H9 (cell line): ENCODE measurements at regions not wholly inside any gene's neighbourhood (a gene's known extent, or its start where the extent isn't known, plus 50 kb on each side); places are given as distances from the start of the nearest gene placed in this dataset.

Experiments used
- DNase-seq: peaks from one replicate; pipeline ENCODE4 v3.0.0-alpha.2; 2017
- H2AFZ ChIP-seq: one replicate; pipeline ENCODE4 v1.6.1; 2013; ENCODE audit warnings: mild to moderate bottlenecking, low read length, control low read depth, moderate library complexity
- H2AK5ac ChIP-seq: 2 replicates; pipeline ENCODE4 v1.6.1; 2013; ENCODE audit warnings: low read length, control low read depth, mixed read lengths; ENCODE audit not compliant: insufficient read length
- H2BK120ac ChIP-seq: one replicate; pipeline ENCODE4 v1.6.1; 2013; ENCODE audit warnings: low read depth, mild to moderate bottlenecking, low read length, control low read depth, inconsistent platforms; ENCODE audit not compliant: poor library complexity, severe bottlenecking
- H2BK12ac ChIP-seq: 2 replicates; pipeline ENCODE4 v1.6.1; 2013; ENCODE audit warnings: low read length, control low read depth, mixed read lengths, low read depth; ENCODE audit not compliant: insufficient read length
- H2BK15ac ChIP-seq: 2 replicates; pipeline ENCODE4 v1.6.1; 2013; ENCODE audit warnings: low read depth, low read length, control low read depth
- H2BK20ac ChIP-seq: one replicate; pipeline ENCODE4 v1.6.1; 2013; ENCODE audit warnings: low read depth, mild to moderate bottlenecking, low read length, control low read depth, inconsistent platforms; ENCODE audit not compliant: poor library complexity, severe bottlenecking
- H2BK5ac ChIP-seq: 2 replicates; pipeline ENCODE4 v1.6.1; 2013; ENCODE audit warnings: low read length, control low read depth, mixed read lengths; ENCODE audit not compliant: insufficient read length
- H3K14ac ChIP-seq: 2 replicates; pipeline ENCODE4 v1.6.1; 2013; ENCODE audit warnings: low read length, control low read depth; ENCODE audit not compliant: insufficient read depth
- H3K18ac ChIP-seq: 2 replicates; pipeline ENCODE4 v1.6.1; 2013; ENCODE audit warnings: low read depth, mild to moderate bottlenecking, mixed read lengths, low read length, control low read depth; ENCODE audit not compliant: insufficient read length
- H3K23ac ChIP-seq: 2 replicates; pipeline ENCODE4 v1.6.1; 2013; ENCODE audit warnings: low read length, control low read depth, mixed read lengths, low read depth; ENCODE audit not compliant: insufficient read length
- H3K23me2 ChIP-seq: 2 replicates; pipeline ENCODE4 v1.6.1; 2013; ENCODE audit warnings: low read depth, mild to moderate bottlenecking, mixed read lengths, low read length, control low read depth; ENCODE audit not compliant: insufficient read length, poor library complexity, severe bottlenecking
- H3K27ac ChIP-seq: 2 replicates; pipeline ENCODE4 v1.5.1; 2013; ENCODE audit warnings: low read length, control low read depth, mixed read lengths, low read depth; ENCODE audit not compliant: insufficient read length
- H3K27me3 ChIP-seq: 2 replicates; pipeline ENCODE4 v1.6.1; 2013; ENCODE audit warnings: low read length, control low read depth, inconsistent platforms; ENCODE audit not compliant: insufficient read depth
- H3K4ac ChIP-seq: 2 replicates; pipeline ENCODE4 v1.6.1; 2013; ENCODE audit warnings: low read depth, mild to moderate bottlenecking, control low read depth, inconsistent platforms, low read length, moderate library complexity
- H3K4me1 ChIP-seq: 2 replicates; pipeline ENCODE4 v1.6.1; 2013; ENCODE audit warnings: low read length, control low read depth, inconsistent platforms; ENCODE audit not compliant: insufficient read depth
- H3K4me2 ChIP-seq: 2 replicates; pipeline ENCODE4 v1.6.1; 2013; ENCODE audit warnings: low read length, control low read depth, mixed read lengths; ENCODE audit not compliant: insufficient read length, insufficient read depth
- H3K56ac ChIP-seq: 2 replicates; pipeline ENCODE4 v1.6.1; 2013; ENCODE audit warnings: low read depth, mild to moderate bottlenecking, mixed read lengths, low read length, control low read depth; ENCODE audit not compliant: insufficient read length
- H3K79me1 ChIP-seq: 2 replicates; pipeline ENCODE4 v1.6.1; 2013; ENCODE audit warnings: low read depth, mild to moderate bottlenecking, moderate library complexity, low read length, control low read depth, inconsistent platforms; ENCODE audit not compliant: insufficient read depth, poor library complexity, severe bottlenecking
- H3K79me2 ChIP-seq: 2 replicates; pipeline ENCODE4 v1.6.1; 2013; ENCODE audit warnings: low read length, control low read depth, inconsistent platforms; ENCODE audit not compliant: insufficient read depth
- H3K9ac ChIP-seq: 2 replicates; pipeline ENCODE4 v1.6.1; 2013; ENCODE audit warnings: low read length, control low read depth, mixed read lengths; ENCODE audit not compliant: insufficient read length; ENCODE audit errors: extremely low read depth
- H3K9me3 ChIP-seq: one replicate; pipeline ENCODE4 v1.6.1; 2013; ENCODE audit warnings: low read depth, low read length, inconsistent platforms; ENCODE audit not compliant: control insufficient read depth
- H3T11ph ChIP-seq: one replicate; pipeline ENCODE4 v1.6.1; 2013; ENCODE audit warnings: mild to moderate bottlenecking, low read length, control low read depth, inconsistent platforms
- H4K20me1 ChIP-seq: one replicate; pipeline ENCODE4 v1.6.1; 2013; ENCODE audit not compliant: control insufficient read depth, insufficient read length, insufficient read depth
- H4K5ac ChIP-seq: 2 replicates; pipeline ENCODE4 v1.6.1; 2013; ENCODE audit warnings: low read depth, mild to moderate bottlenecking, mixed read lengths, low read length, control low read depth; ENCODE audit not compliant: insufficient read length
- H4K8ac ChIP-seq: replicated peaks from 2 replicates; pipeline ENCODE4 v1.6.1; 2013; ENCODE audit warnings: low read length, control low read depth, mixed read lengths, low read depth; ENCODE audit not compliant: insufficient read length
- H4K91ac ChIP-seq: 2 replicates; pipeline ENCODE4 v1.6.1; 2013; ENCODE audit warnings: low read depth, mild to moderate bottlenecking, moderate library complexity, mixed read lengths, low read length, control low read depth; ENCODE audit not compliant: insufficient read length
- H3K27ac Mint-ChIP-seq, 3 experiments: 2 replicates in 2 of 3; 3 replicates in 1 of 3; pipeline ENCODE4 v1.8.0; 2020 to 2021; ENCODE audit warnings: mixed read lengths in 3 of 3, mild to moderate bottlenecking in 1 of 3, moderate library complexity in 1 of 3
- H3K27me3 Mint-ChIP-seq: 2 replicates; pipeline ENCODE4 v1.8.0; 2021; ENCODE audit warnings: low read depth, mild to moderate bottlenecking, moderate library complexity, mixed read lengths
- H3K36me3 Mint-ChIP-seq, 3 experiments: 2 replicates in 2 of 3; 3 replicates in 1 of 3; pipeline ENCODE4 v1.8.0; 2020 to 2021; ENCODE audit warnings: low read depth in 3 of 3, mixed read lengths in 3 of 3; ENCODE audit not compliant: insufficient read depth in 1 of 3
- H3K4me1 Mint-ChIP-seq, 2 experiments: 2 replicates each; pipeline ENCODE4 v1.8.0; 2020; ENCODE audit warnings: mixed read lengths in 2 of 2
- H3K4me3 Mint-ChIP-seq, 2 experiments: 2 replicates in 1 of 2; 3 replicates in 1 of 2; pipeline ENCODE4 v1.8.0; 2020 to 2021; ENCODE audit warnings: mild to moderate bottlenecking in 2 of 2, mixed read lengths in 2 of 2, moderate library complexity in 1 of 2
- H3K9me3 Mint-ChIP-seq, 2 experiments: 2 replicates in 1 of 2; 3 replicates in 1 of 2; pipeline ENCODE4 v1.8.0; 2020; ENCODE audit warnings: mild to moderate bottlenecking in 2 of 2, mixed read lengths in 2 of 2, moderate library complexity in 1 of 2
- CTCF ChIP-seq: fragments of 200-600 bp; sonication (generic); conservative IDR thresholded peaks from 3 replicates; pipeline ENCODE4 v1.8.0; 2021; ENCODE audit warnings: antibody characterized with exemption, mild to moderate bottlenecking
- WGBS: extraction: QIAGEN DNeasy Blood & Tissue Kit; methylation state at CpG from one replicate; pipeline ENCODE4 v1.1.7; 2013; ENCODE audit warnings: missing lambda C conversion rate, low lambda C conversion rate, mixed read lengths; ENCODE audit not compliant: insufficient read length; ENCODE audit errors: extremely low coverage; 5-methylcytosine and 5-hydroxymethylcytosine counted together

DNA sequence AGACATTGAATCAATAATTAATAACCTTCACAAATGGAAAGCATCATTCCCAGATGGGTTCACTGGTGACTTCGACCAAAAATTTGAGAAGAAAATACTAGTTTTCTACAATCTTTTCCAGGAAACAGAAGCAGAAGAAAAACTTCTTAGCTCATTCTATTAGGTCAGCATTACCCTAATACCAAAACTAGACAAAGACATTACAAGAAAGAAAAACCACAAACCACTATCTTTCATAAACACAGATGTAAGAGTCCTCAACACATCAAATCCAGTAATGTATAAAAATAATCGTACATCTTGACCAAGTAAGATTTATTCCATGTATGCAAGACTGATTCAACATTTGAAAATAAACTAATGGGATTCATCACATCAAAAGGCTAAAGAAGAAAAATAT is 64.0 kb upstream of the CDK1 start:
- Mint-ChIP-seq H3K27ac (no peak overlapping the region), H3K4me3 (no peak overlapping the region), H3K36me3 (peaks cover 0 to 13% (median 3%) of the 10 kb centered on the region in 3 experiments; a peak in 3 of 7 replicates), H3K9me3 (peaks cover 6 to 7% of the 10 kb centered on the region in 2 experiments), H3K27me3 (no peaks in the 10 kb centered on the region), H3K4me1 (peaks cover 4 to 5% of the 10 kb centered on the region in 2 experiments)
- Histone ChIP-seq H3K4me2 (no peak overlapping the region), H4K20me1 (no peaks in the 10 kb centered on the region), H2BK5ac (no peak overlapping the region), H3K27me3 (no peaks in the 10 kb centered on the region), H3K27ac (no peak overlapping the region), H3K9ac (no peak overlapping the region), H2BK15ac (no peak overlapping the region), H3K9me3 (no peaks in the 10 kb centered on the region), H2BK20ac (no peak overlapping the region), H3K18ac (no peak overlapping the region), H2BK12ac (no peak overlapping the region), H3K56ac (no peak overlapping the region), H3K79me1 (no peaks in the 10 kb centered on the region), H4K8ac (no peak overlapping the region), H4K91ac (no peak overlapping the region), H3K23me2 (no peaks in the 10 kb centered on the region), H2BK120ac (no peak overlapping the region), H3K4me1 (no peaks in the 10 kb centered on the region), H2AFZ (no peak overlapping the region), H4K5ac (no peak overlapping the region), H3K23ac (no peak overlapping the region), H3K79me2 (no peaks in the 10 kb centered on the region; the same call in 1 of the 2 replicates), H3T11ph (no peak overlapping the region), H3K14ac (no peak overlapping the region), H3K4ac (no peak overlapping the region), H2AK5ac (no peak overlapping the region)
- WGBS = no CpG with 5 or more reads among the region's 2 CpGs
- TF ChIP-seq CTCF = no peak
- no peak for DNase-seq
